Transverse colon (tissue), 4 donors: ENCODE measurements at regions not wholly inside any gene's neighbourhood (a gene's known extent, or its start where the extent isn't known, plus 50 kb on each side); places are given as distances from the start of the nearest gene placed in this dataset.
"Not testable (repeated sequence)": the region's sequence is repeated elsewhere in the genome, so short reads cannot be mapped to it uniquely, and the experiment has no call there.

ENCODE experiments used
- CTCF ChIP-seq, 5 experiments: fragments of 200-600 bp in 3 of 5; fragments of 450-650 bp in 2 of 5; sonication (generic) in 3 of 5; IDR thresholded peaks; 1 replicate in 2 of 5; 2 replicates in 3 of 5; pipeline ENCODE4 v1.5.1; 2016 to 2017; ENCODE audit warnings: antibody characterized with exemption in 5 of 5, inconsistent platforms in 3 of 5, mild to moderate bottlenecking in 2 of 5, moderate library complexity in 1 of 5
- EP300 ChIP-seq: sonication (generic); formaldehyde crosslinking; IDR thresholded peaks from one replicate; pipeline ENCODE4 v1.6.1; 2017; ENCODE audit warnings: antibody characterized with exemption, low read depth
- POLR2A ChIP-seq: fragments of 450-650 bp; IDR thresholded peaks from one replicate; pipeline ENCODE4 v1.6.1; 2016; ENCODE audit warnings: antibody characterized with exemption, mild to moderate bottlenecking, moderate library complexity
- POLR2AphosphoS5 ChIP-seq, 3 donors: sonication (generic); formaldehyde crosslinking; IDR thresholded peaks; one replicate each; pipeline ENCODE4 v1.6.1; 2016; ENCODE audit warnings: antibody characterized with exemption in 3 of 3

GRCh38 chr1:228632858-228633257, 102.4 kb upstream of the RHOU start:
- not testable (repeated sequence) for TF ChIP-seq CTCF (IDR thresholded peaks at IDR 0.05); POLR2A; POLR2AphosphoS5 (IDR thresholded peaks at IDR 0.05); EP300
